Suprapubic skin (tissue), 4 donors: ENCODE measurements at regions not wholly inside any gene's neighbourhood (a gene's known extent, or its start where the extent isn't known, plus 50 kb on each side); places are given as distances from the start of the nearest gene placed in this dataset.

ENCODE experiments used
- DNase-seq, 2 donors: peaks; one replicate each; pipeline ENCODE4 v3.0.0-alpha.2; 2019; ENCODE audit warnings: low spot score in 2 of 2
- H3K27ac ChIP-seq: fragments of 200-600 bp; sonication (generic); one replicate; pipeline ENCODE4 v1.5.1; 2019
- H3K27me3 ChIP-seq: fragments of 200-600 bp; sonication (generic); one replicate; pipeline ENCODE4 v1.5.1; 2019
- H3K36me3 ChIP-seq: fragments of 200-600 bp; sonication (generic); one replicate; pipeline ENCODE4 v1.5.1; 2019
- H3K4me1 ChIP-seq: fragments of 200-600 bp; sonication (generic); one replicate; pipeline ENCODE4 v1.5.1; 2019
- H3K4me3 ChIP-seq: fragments of 200-600 bp; sonication (generic); one replicate; pipeline ENCODE4 v1.5.1; 2019; ENCODE audit warnings: mild to moderate bottlenecking
- H3K9me3 ChIP-seq: fragments of 200-600 bp; sonication (generic); one replicate; pipeline ENCODE4 v1.5.1; 2019
- CTCF ChIP-seq, 2 donors: fragments of 200-600 bp in 1 of 2; fragments of 450-650 bp in 1 of 2; sonication (generic) in 1 of 2; IDR thresholded peaks; one replicate each; pipeline ENCODE4 v1.5.1; 2016 to 2019; ENCODE audit warnings: antibody characterized with exemption in 2 of 2, mild to moderate bottlenecking in 1 of 2, moderate library complexity in 1 of 2
- EP300 ChIP-seq: sonication (generic); formaldehyde crosslinking; IDR thresholded peaks from one replicate; pipeline ENCODE4 v1.6.1; 2017; ENCODE audit warnings: antibody characterized with exemption
- POLR2A ChIP-seq, 2 donors: fragments of 450-650 bp; IDR thresholded peaks; one replicate each; pipeline ENCODE4 v1.6.1; 2017; ENCODE audit warnings: antibody characterized with exemption in 2 of 2, mild to moderate bottlenecking in 2 of 2, moderate library complexity in 2 of 2
- POLR2AphosphoS5 ChIP-seq, 3 donors: sonication (generic); formaldehyde crosslinking; IDR thresholded peaks; one replicate each; pipeline ENCODE4 v1.6.1; 2017; ENCODE audit warnings: antibody characterized with exemption in 3 of 3
- WGBS: methylation state at CpG from one replicate; pipeline ENCODE4 v1.1.5; 2018; 5-methylcytosine and 5-hydroxymethylcytosine counted together

GRCh38 chr10:83073472-83073871 is 1065.8 kb upstream of the GHITM start:
- WGBS, result 76% methylated on average over 1 of the region's 1 CpG
- no peak overlapping the region for H3K4me3 ChIP-seq
- no peaks in the 10 kb centered on the region for H3K4me1 ChIP-seq
- no peaks in the 10 kb centered on the region for H3K9me3 ChIP-seq
- H3K27ac ChIP-seq, result no peak overlapping the region
- DNase-seq, result no peak
- no peak for TF ChIP-seq EP300
- no peak for TF ChIP-seq CTCF (IDR thresholded peaks at IDR 0.05)
- no peak for TF ChIP-seq POLR2AphosphoS5 (IDR thresholded peaks at IDR 0.05)
- TF ChIP-seq POLR2A (IDR thresholded peaks at IDR 0.05), result no peak
- H3K36me3 ChIP-seq, result no peaks in the 10 kb centered on the region
- no peaks in the 10 kb centered on the region for H3K27me3 ChIP-seq

- Histone ChIP-seq H3K9me3 (no peaks in the 10 kb centered on the region), H3K27ac (no peak overlapping the region), H3K4me3 (no peak overlapping the region), H3K36me3 (no peaks in the 10 kb centered on the region), H3K4me1 (no peaks in the 10 kb centered on the region), H3K27me3 (no peaks in the 10 kb centered on the region)
- TF ChIP-seq POLR2A (IDR thresholded peaks at IDR 0.05) (no peak), POLR2AphosphoS5 (IDR thresholded peaks at IDR 0.05) (no peak), EP300 (no peak), CTCF (IDR thresholded peaks at IDR 0.05) (no peak)
- WGBS, result 40% methylated on average over 4 of the region's 4 CpGs
- DNase-seq, result no peak
Observed at GRCh38 chr10:83075016-83075814, 1064.1 kb upstream of the GHITM start.

GRCh38 chr10:83075815-83076355 is 1063.4 kb upstream of the GHITM start:
- DNase-seq, result no peak
- H3K36me3 ChIP-seq, result no peaks in the 10 kb centered on the region
- H3K9me3 ChIP-seq, result no peaks in the 10 kb centered on the region
- no peak overlapping the region for H3K27ac ChIP-seq
- H3K4me1 ChIP-seq, result no peaks in the 10 kb centered on the region
- TF ChIP-seq EP300 (no peak), POLR2AphosphoS5 (IDR thresholded peaks at IDR 0.05) (no peak), POLR2A (IDR thresholded peaks at IDR 0.05) (no peak), CTCF (IDR thresholded peaks at IDR 0.05) (no peak)
- H3K4me3 ChIP-seq, result no peak overlapping the region
- no peaks in the 10 kb centered on the region for H3K27me3 ChIP-seq

GRCh38 chr10:83076443-83076842 is 1062.9 kb upstream of the GHITM start:
- H3K4me3 ChIP-seq, result no peak overlapping the region
- no peak for DNase-seq
- no peaks in the 10 kb centered on the region for H3K4me1 ChIP-seq
- H3K27ac ChIP-seq, result no peak overlapping the region
- no peaks in the 10 kb centered on the region for H3K27me3 ChIP-seq
- TF ChIP-seq POLR2A (IDR thresholded peaks at IDR 0.05), result no peak
- no peak for TF ChIP-seq CTCF (IDR thresholded peaks at IDR 0.05)
- TF ChIP-seq EP300, result no peak
- TF ChIP-seq POLR2AphosphoS5 (IDR thresholded peaks at IDR 0.05), result no peak
- WGBS, result 75% methylated on average over 3 of the region's 3 CpGs
- H3K9me3 ChIP-seq, result no peaks in the 10 kb centered on the region
- H3K36me3 ChIP-seq, result no peaks in the 10 kb centered on the region

GRCh38 chr10:83078160-83078559 is 1061.1 kb upstream of the GHITM start:
- Histone ChIP-seq H3K4me3 (no peak overlapping the region), H3K27ac (no peak overlapping the region), H3K9me3 (no peaks in the 10 kb centered on the region), H3K27me3 (no peaks in the 10 kb centered on the region), H3K4me1 (no peaks in the 10 kb centered on the region), H3K36me3 (no peaks in the 10 kb centered on the region)
- DNase-seq, result no peak
- 79% methylated on average over 1 of the region's 1 CpG for WGBS
- TF ChIP-seq POLR2AphosphoS5 (IDR thresholded peaks at IDR 0.05), result no peak
- no peak for TF ChIP-seq POLR2A (IDR thresholded peaks at IDR 0.05)
